ENCODE measurements at regions not wholly inside any gene's neighbourhood (a gene's known extent, or its start where the extent isn't known, plus 50 kb on each side); places are given as distances from the start of the nearest gene placed in this dataset.

DNA sequence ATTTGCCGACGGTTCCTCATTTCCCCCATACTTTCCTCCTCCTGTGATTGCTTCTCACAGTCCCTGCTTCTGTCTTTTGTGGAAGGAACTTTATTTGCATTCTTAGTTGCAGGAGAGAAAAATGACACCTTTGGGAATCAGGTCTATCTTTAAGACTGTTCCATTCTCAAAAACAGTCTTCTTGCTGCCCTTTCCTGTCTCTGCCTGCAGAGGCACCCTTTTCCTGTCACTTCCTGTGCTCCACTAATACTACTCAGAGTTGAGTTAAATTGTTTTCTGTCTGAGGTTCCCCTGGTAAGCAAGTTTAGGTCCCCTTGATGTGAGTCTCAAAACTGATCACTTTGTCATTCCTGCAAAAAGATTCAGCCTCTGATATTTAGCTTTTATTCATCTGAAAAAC lies 208.8 kb upstream of the CLNK start:
- intact Hi-C loops (cut with DNase I; ENCODE audit: low total_unique reads): no loop called here
- Histone ChIP-seq H3K4me3 (no peak overlapping the region), H3K27ac (no peak overlapping the region)

GRCh38 chr4:10891866-10892265 lies 207.3 kb upstream of the CLNK start:
- H3K36me3 ChIP-seq: no peaks in the 10 kb centered on the region
- no peaks in the 10 kb centered on the region for H3K9me3 ChIP-seq
- intact Hi-C loops (cut with DNase I; ENCODE audit: low total_unique reads): no loop called here
- no peak for TF ChIP-seq POLR2A (IDR thresholded peaks at IDR 0.05)
- TF ChIP-seq, protein P1, sequence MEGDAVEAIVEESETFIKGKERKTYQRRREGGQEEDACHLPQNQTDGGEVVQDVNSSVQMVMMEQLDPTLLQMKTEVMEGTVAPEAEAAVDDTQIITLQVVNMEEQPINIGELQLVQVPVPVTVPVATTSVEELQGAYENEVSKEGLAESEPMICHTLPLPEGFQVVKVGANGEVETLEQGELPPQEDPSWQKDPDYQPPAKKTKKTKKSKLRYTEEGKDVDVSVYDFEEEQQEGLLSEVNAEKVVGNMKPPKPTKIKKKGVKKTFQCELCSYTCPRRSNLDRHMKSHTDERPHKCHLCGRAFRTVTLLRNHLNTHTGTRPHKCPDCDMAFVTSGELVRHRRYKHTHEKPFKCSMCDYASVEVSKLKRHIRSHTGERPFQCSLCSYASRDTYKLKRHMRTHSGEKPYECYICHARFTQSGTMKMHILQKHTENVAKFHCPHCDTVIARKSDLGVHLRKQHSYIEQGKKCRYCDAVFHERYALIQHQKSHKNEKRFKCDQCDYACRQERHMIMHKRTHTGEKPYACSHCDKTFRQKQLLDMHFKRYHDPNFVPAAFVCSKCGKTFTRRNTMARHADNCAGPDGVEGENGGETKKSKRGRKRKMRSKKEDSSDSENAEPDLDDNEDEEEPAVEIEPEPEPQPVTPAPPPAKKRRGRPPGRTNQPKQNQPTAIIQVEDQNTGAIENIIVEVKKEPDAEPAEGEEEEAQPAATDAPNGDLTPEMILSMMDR (IDR thresholded peaks at IDR 0.05 in 4 of 5, conservative IDR thresholded peaks at IDR 0.05 in 1 of 5): no peak
- no peak for DNase-seq
- no peak for ATAC-seq
- no peak overlapping the region for H3K27ac ChIP-seq
- no peaks in the 10 kb centered on the region for H3K4me1 ChIP-seq
- no peak overlapping the region for H3K4me3 ChIP-seq
- in situ Hi-C loops (cut with MboI; ENCODE audit: low sequenced_read_pairs in 4 of 4): no loop called here
- H3K27me3 ChIP-seq: no peaks in the 10 kb centered on the region

More for the DNA sequence above, 208.8 kb upstream of the CLNK start:
- Histone ChIP-seq H3K36me3 (no peaks in the 10 kb centered on the region), H3K4me1 (no peaks in the 10 kb centered on the region), H3K27me3 (no peaks in the 10 kb centered on the region), H3K9me3 (no peaks in the 10 kb centered on the region)
- DNase-seq (no peak), ATAC-seq (no peak)
- in situ Hi-C loops (cut with MboI; ENCODE audit: low sequenced_read_pairs in 4 of 4): no loop called here
- no peak for TF ChIP-seq POLR2A (IDR thresholded peaks at IDR 0.05)
- TF ChIP-seq, protein P1 (IDR thresholded peaks at IDR 0.05 in 4 of 5, conservative IDR thresholded peaks at IDR 0.05 in 1 of 5): no peak

- no peaks in the 10 kb centered on the region for H3K36me3 ChIP-seq
Observed at GRCh38 chr4:10889819-10890218, 205.3 kb upstream of the CLNK start.

DNA sequence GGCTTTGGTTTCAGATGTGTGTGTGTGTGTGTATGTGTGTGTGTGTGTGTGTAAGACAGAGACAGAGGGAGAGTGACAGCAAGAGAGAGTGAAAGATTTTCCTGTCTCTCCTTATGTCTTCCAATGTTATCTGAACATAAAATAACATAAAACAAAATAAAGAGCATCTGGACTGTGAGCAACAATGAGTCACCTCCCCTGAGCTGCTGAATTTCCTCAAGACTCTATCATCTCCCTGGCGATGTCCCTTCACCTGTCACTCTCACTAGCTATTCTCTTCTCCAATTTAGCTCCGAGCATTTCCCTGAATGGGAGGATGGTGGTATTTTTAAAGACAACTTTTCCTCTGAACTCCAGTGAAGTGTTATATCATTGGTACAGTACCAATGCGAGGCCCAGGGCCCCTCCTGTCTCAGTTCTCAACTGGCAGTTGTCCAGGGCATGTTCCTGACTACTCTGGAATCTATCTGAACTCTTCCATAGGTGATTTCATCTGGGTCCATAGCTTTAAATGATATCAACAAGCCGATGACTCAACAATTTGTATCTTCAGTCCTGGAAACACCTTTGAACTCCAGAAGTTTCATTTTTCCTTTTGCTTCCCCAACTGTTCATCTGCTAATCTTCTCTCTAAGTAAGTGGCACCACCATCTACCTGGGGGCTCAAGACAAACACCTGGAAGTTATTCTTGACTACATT lies 195.0 kb upstream of the CLNK start:
- TF ChIP-seq POLR2A (IDR thresholded peaks at IDR 0.05): no peak
- TF ChIP-seq, protein P1 (IDR thresholded peaks at IDR 0.05 in 4 of 5, conservative IDR thresholded peaks at IDR 0.05 in 1 of 5): no peak
- Histone ChIP-seq H3K27ac (no peak overlapping the region), H3K4me1 (no peaks in the 10 kb centered on the region), H3K4me3 (no peak overlapping the region), H3K27me3 (no peaks in the 10 kb centered on the region), H3K9me3 (no peaks in the 10 kb centered on the region), H3K36me3 (no peaks in the 10 kb centered on the region)
- ATAC-seq (no peak), DNase-seq (no peak)
- in situ Hi-C loops (cut with MboI; ENCODE audit: low sequenced_read_pairs in 4 of 4): no loop called here
- intact Hi-C loops (cut with DNase I; ENCODE audit: low total_unique reads): no loop called here

More at GRCh38 chr4:10889819-10890218, 205.3 kb upstream of the CLNK start:
- no peaks in the 10 kb centered on the region for H3K4me1 ChIP-seq
- in situ Hi-C loops (cut with MboI; ENCODE audit: low sequenced_read_pairs in 4 of 4): no loop called here
- ATAC-seq (no peak), DNase-seq (no peak)
- TF ChIP-seq, protein P1 (IDR thresholded peaks at IDR 0.05 in 4 of 5, conservative IDR thresholded peaks at IDR 0.05 in 1 of 5): no peak
- TF ChIP-seq POLR2A (IDR thresholded peaks at IDR 0.05): no peak
- H3K27ac ChIP-seq: no peak overlapping the region
- intact Hi-C loops (cut with DNase I; ENCODE audit: low total_unique reads): no loop called here
- H3K27me3 ChIP-seq: no peaks in the 10 kb centered on the region
- no peak overlapping the region for H3K4me3 ChIP-seq
- H3K9me3 ChIP-seq: no peaks in the 10 kb centered on the region

DNA sequence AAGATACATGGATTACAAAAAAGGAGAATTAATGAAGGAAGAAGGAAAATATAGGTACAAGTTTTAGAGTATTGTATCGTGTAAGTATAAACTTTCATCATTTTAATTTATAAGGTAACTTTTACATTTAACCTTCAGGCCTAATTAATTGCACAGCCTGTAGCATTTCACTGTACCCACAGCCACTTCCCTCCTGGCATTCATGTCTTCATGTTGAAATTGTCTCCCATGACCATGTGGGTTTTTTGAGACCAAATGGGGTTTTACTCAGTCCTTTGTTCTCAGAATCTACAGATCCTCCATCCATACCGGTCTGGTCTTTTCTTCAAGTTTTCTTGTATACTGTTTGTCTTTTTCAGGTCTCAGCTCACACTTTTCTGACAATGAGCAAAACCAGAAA lies 194.3 kb upstream of the CLNK start:
- TF ChIP-seq POLR2A (IDR thresholded peaks at IDR 0.05): no peak
- TF ChIP-seq, protein P1 (IDR thresholded peaks at IDR 0.05 in 4 of 5, conservative IDR thresholded peaks at IDR 0.05 in 1 of 5): no peak
- Histone ChIP-seq H3K9me3 (no peaks in the 10 kb centered on the region), H3K4me1 (no peaks in the 10 kb centered on the region), H3K27me3 (no peaks in the 10 kb centered on the region), H3K4me3 (no peak overlapping the region), H3K27ac (no peak overlapping the region), H3K36me3 (no peaks in the 10 kb centered on the region)
- intact Hi-C loops (cut with DNase I; ENCODE audit: low total_unique reads) (no loop called here), in situ Hi-C loops (cut with MboI; ENCODE audit: low sequenced_read_pairs in 4 of 4) (no loop called here)
- ATAC-seq: no peak
- DNase-seq: no peak

Data from gastrocnemius medialis (tissue), 4 donors.